NCI-H510A (cell line): ENCODE measurements at regions not wholly inside any gene's neighbourhood (a gene's known extent, or its start where the extent isn't known, plus 50 kb on each side); places are given as distances from the start of the nearest gene placed in this dataset.

Source experiments
- DNase-seq: peaks from one replicate; lab custom pipeline; 2025; lab: John Stamatoyannopoulos, UW

- no peak for DNase-seq
These were observed 69.7 kb upstream of the CAB39 start for GRCh38 chr2:230642966-230643365.

- DNase-seq: peak; percentile 52
These were observed 68.9 kb upstream of the CAB39 start for GRCh38 chr2:230643576-230644291.

- DNase-seq: no peak
These were observed 68.2 kb upstream of the CAB39 start for GRCh38 chr2:230644356-230644935.

GRCh38 chr2:230648356-230648755 lies 64.3 kb upstream of the CAB39 start:
- DNase-seq: no peak

GRCh38 chr2:230650585-230651137 lies 62.0 kb upstream of the CAB39 start:
- DNase-seq: no peak

GRCh38 chr2:230654057-230654456 lies 58.6 kb upstream of the CAB39 start:
- no peak for DNase-seq

- DNase-seq: no peak
These were observed 55.2 kb upstream of the CAB39 start for GRCh38 chr2:230657462-230657861.

GRCh38 chr2:230657906-230658305 lies 54.7 kb upstream of the CAB39 start:
- DNase-seq: no peak

- no peak for DNase-seq
These were observed 54.1 kb upstream of the CAB39 start for GRCh38 chr2:230658577-230658876.

- no peak for DNase-seq
These were observed 53.6 kb upstream of the CAB39 start for GRCh38 chr2:230658877-230659652.

- no peak for DNase-seq
These were observed 52.2 kb upstream of the CAB39 start for GRCh38 chr2:230660294-230661060.

GRCh38 chr2:230661072-230661957 lies 51.3 kb upstream of the CAB39 start:
- no peak for DNase-seq
